IPS-NIHi7 (cell line): ENCODE measurements at regions not wholly inside any gene's neighbourhood (a gene's known extent, or its start where the extent isn't known, plus 50 kb on each side); places are given as distances from the start of the nearest gene placed in this dataset.
"Not testable (repeated sequence)": the region's sequence is repeated elsewhere in the genome, so short reads cannot be mapped to it uniquely, and the experiment has no call there.

ENCODE experiments used
- DNase-seq: peaks from one replicate; pipeline ENCODE4 v3.0.0; 2012; ENCODE audit warnings: mixed read lengths; ENCODE audit errors: extremely low spot score

DNA sequence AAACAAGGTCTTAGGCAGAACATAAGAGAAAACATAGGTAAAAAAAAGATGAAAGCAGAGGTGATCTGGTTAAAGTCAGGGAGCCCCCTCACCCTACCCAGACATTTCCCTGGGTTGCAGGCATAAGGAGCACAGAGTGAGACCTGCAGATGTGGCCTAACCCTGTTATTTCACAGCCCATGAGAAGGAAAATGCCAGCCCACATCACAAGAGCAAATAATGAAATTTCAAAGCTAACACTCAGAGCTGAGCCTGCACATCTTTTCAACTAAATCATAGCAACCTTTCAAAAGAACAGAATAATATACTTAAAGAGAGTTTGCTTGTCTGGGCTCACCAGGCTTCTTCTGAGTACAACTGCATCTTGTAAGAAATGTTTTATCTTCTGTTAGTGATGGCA is 295.4 kb downstream of the RPAP3 start:
- DNase-seq = no peak

DNA sequence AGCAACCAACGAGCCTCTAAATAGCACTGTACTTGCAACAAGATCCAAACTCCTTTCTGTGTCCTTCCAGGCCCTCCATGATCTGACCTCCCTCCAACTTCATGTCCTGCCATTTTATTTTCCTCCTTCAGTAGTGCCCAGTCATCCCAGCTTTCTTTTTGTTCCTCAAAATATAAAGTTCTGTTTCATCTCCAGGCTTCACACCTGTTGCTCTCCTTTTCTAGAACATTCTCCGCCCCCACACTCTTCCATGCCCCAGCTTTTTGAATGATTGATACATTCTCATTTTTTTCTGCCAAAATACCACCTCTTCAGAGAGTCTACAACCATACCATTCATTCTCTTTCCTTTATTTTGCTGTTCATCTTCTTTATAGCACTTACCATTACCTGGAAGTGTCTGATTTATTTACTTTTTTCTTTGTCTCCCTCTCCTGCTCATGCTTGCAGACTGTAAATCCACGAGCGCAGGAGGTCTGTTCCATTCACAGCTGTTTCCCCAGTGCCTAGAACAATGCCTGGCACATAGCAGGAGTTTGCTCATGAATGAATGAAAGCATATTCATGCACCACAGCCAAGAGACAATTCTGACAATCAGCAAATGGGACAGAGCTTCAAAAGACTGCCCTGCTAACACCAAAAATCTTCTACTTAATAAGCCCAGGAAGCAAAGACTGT is 296.4 kb downstream of the RPAP3 start:
- no peak for DNase-seq

DNA sequence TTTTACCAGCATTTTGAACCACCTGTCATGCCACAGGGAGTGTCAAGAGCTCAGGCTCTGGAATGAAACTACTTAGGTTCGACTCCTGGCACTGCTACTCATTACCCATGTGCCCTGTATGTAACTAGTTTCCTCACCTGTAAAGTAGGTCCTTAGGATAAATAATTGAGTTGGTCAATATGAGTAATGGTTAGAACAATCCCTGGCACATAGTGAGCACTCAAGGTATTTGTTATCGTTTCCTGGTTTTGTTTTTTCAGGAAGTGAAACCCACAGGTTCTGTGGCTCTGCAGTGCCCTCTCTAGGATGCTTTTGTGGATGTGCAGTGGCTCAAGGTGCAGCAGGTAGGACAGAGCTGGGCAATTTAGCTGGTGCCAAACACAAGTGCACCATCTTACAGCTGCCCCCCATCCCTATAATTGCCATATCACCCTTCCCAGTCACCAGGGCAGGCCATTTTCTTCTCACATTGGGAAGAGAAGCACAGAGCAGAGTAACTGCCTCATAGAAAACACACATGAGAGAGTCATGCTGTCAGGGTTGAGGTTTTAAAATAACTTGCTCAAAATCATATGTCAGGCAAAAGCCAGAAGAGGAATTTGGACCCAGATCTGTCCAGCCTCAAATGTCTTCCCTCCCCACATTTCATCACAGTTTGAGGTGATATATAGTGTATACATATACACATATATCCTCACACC is 297.5 kb downstream of the RPAP3 start:
- peak; percentile 60 for DNase-seq

DNA sequence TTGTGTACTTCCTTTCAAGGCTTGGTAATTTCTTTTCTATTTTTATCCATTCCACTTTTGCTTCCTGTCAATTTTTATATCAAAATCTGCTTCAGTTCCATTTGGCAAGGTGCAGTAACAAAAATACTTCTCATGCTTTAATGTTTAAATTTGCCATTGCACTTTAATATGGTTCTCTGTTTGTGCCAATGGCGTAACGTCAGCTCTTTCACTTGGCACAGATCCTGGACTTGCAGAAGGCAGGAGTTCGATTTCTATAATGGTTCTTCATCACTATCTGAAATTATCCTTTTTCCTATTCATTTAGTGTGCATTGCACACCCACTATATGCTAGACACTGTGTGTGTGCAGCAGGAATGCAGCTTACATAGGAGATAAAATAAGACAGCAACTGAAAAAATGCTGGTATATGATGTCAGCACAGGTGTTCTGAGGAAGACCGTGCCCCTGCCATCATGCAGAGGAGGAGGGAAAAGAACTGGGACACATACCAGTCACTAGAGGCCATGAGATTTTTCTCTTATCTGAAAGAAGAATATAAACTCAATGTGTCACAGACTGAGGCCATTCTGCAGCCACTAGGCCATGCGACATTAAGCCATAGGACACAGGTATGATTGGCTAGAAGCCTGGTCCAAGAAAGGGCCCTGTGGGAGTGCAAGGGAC is 298.2 kb downstream of the RPAP3 start:
- no peak for DNase-seq

DNA sequence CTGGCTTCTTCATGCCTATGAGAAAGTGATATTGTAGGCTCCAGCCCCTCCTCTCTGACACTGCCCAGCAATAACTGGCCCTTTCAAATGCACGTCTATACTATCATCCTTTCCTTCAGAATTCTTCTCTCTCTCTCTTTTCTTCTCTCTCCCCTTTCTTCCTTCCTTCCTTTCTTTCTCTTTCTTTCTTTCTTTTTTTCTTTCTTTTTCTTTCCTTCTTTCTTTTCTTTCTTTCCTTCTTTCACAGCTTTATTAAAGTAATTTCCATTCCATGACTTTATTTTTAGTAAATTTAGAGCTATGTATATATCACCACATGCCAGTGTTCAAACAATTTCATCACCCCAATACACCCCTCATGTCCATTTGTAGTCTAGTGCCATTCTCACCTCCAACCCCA is 302.1 kb downstream of the RPAP3 start:
- DNase-seq = no peak

DNA sequence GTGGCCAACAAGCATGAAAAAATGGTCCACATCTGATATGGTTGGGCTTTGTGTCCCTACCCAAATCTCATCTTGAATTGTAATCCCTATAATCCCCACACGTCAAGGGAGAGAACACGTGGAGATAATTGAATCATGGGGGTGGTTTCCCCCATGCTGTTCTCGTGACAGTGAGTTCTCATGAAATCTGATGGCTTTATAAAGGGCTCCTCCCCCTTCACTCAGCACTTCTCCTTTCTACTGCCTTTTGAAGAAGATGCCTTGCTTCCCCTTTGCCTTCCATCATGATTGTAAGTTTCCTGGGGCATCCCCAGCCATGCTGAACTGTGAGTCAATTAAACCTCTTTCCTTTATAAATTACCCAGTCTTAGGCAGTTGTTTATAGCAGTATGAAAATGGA is 304.6 kb downstream of the RPAP3 start:
- DNase-seq = not testable (repeated sequence)

DNA sequence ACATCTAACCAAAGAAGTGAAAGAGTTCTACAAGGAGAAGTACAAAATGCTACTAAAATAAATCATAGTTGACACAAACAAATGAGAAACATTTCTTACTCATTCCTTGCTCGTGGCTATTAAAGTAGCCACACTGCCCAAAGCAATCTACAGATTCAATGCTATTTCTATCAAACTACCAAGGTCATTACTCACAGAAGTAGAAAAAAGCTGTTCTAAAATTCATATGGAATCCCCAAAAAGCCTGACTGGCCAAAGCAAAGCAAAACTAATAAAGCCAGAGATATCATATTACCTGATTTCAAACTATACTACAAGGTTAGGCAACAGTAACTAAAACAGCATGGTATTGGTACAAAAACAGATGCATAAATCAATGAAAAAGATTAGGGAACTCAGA is 305.6 kb downstream of the RPAP3 start:
- DNase-seq = no peak

DNA sequence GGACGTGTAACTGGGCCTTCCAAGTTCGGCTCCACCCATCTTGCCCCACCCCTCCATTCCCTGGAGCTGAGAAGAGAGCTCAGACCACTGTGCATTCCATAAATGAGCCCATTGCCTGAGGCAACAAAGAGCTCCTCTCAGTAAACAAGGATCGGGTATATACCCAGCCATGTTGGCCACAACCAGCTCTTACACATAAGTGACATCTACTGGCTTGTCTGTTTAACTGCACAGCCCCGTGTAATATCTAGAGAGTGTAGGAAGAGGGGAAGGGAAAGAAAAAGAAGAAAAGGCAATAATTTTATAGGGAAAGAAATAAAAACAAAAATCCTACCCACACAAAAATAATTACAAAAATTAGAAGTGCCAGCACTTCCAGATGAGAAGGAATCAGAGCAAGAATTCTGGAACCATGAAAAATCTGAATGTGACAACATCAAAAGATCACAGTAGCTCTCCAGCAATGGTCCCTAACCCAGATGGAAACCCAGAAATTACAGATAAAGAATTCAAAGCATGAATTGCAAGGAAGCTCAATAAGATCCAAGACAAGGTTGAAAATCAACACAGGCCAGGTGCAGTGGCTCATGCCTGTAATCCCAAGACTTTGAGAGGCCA is 308.1 kb downstream of the RPAP3 start:
- DNase-seq = peak; percentile 37

DNA sequence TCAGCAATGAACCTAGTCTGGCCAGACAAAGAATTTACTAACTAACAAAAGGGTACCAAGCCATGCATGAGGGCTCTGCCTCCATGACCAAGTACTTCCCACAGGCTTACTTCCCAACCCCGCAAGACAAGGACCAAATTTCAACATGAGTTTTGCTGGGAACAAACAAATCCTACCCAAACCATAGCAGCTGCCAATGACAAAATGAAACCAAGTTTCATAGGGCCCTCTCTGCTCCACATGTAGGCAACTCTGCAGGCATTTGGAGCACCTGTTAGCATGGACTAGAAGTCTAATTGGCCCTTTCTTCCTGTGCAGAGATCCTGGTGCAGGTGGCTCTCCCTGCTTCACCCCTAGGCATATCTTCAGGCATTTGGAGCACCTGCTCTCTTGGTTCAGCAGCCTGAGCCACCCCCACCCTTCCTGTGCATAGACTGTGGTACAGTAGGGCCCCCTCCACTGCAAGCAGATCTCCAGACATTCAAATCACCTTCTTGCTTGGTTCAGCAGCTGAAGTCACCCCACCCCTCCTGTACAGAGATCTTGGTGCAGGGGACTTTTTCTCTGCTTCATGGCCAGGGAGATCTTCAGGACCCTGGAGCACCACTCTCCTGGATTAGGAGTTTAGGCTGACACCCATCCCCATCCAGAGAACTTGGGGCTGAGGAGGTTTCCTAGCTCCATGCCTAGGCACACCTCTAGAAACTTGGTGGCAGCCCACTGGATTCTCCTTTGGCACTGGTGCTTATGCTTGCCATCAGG is 308.7 kb downstream of the RPAP3 start:
- DNase-seq = no peak

DNA sequence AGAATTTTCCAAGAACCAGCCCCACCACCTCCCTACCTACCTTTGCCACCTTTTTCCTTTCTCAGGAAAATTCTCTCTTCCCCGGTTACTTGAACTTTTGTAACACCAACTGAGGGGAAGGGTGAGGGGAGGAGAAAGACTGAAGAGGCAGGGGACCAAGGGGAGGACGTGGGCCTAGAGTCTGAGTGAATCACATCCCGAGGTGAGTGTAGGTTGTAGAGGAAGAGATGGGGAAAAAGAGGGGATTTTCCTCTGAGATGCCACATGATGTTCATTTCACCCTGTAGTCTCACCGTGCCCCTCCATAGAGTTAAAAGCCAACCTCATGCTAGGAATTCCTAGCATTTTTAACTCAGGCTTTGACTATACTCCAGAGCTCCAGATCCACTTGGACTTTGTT is 311.8 kb downstream of the RPAP3 start:
- no peak for DNase-seq

DNA sequence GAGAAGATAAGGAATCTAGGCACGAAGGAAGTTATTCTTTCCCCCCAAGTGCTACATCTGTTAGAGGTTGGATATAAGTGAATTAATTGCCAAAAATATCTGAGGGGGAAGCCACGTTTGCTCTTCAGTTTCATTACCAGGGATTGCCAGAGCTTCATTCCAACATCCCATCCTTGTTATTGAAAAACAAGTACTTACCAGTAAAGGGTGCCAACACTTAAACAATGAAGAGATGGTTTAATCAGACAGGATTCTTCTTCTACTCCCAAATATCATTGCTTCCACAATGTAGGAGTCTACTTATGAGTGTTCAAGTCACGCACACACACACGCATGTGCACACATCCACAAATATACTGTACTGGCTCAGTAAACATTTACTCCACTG is 312.4 kb downstream of the RPAP3 start:
- no peak for DNase-seq

DNA sequence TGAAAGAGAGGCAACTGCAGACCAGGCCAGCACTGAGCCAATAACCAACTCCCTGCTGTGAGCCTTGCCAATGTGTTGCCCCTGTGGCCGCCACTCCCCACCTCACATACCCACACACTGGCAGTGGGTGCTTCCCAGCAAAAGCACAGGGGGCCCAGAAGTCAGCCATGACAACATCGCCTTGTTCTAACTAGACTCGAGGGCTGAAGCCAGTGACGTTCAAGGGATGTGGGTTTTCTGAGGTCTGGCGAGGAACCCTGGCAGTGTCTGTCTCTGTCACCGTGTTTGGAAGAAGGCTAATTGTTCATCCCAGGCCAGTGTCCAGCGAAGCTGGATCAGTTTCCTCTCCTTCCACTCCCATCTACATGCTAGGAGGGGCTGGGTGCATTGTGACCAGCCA is 311.8 kb upstream of the AMIGO2 start:
- no peak for DNase-seq

DNA sequence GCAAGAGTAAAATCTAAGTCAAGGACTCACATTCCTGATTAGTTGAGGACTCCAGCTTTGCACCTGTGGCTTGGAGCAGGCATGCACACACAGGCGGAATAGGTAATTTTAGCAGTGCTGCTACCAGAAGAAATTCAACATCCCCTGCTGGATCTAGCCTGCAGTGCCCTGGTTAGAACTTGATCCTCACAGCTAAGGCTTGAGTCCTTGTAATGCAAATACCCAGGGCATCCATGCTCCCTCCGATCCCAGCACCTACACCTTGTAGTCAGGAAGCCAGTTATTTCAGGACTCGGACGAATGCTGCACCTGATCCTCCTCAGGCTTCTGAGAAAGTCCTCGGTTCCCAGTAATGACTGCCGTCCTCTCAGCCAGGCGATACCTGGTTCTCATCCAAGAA is 309.0 kb upstream of the AMIGO2 start:
- peak; percentile 35 for DNase-seq

DNA sequence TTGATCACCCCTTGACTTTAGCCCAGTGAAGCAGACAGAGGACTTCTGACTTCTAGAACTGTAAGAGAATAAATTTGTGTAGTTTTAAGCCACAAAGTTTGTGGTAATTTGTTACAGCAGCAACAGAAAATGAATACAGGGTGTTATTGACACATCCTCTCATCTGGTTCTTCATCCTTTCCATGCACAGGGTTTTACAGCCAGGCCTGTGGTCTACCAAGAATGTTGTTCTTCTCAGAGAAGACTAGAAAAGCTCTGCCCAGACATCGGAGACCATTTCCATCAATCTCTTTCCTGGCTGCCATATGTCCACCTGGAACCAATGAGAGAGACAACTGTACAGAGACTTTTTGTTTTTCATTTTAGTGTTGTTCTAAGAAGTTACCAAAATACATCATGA is 308.2 kb upstream of the AMIGO2 start:
- no peak for DNase-seq

DNA sequence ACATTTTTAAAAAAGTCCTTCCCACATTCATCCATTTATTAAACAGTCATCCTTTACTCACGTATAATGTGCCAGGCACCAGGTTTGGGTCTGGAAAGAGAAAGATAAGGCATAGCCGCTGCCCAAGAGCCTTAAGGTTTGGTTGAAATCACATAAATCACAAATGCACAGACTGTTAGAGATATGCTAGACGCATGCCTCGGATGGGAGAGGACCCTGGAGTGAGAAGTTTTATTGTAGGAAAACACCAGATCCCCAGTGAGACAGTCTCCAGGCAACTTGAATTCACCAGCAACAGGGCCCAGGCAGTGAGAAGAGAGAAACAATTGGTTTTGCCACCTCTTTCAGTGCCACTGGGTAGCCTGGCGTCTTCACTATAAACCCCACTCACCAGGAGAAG is 305.9 kb upstream of the AMIGO2 start:
- DNase-seq = no peak

DNA sequence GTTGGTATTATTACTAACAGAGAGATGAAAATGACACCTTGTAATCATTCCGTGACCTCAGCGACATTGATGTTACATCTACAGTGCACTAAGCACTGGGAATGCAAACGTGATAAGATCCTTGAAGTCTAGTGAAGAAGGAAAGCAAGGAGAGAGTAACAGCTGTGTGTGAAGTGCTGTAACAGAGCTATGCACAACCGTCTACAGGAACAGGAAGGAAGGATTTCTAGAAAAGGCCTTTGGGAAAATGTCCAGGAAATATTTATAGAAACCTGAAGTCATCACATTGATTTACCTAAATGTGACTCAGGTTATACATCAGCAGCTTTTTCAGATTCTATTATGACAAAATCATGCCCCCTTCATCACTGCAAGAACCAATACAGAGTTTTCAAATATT is 304.2 kb upstream of the AMIGO2 start:
- DNase-seq = no peak

DNA sequence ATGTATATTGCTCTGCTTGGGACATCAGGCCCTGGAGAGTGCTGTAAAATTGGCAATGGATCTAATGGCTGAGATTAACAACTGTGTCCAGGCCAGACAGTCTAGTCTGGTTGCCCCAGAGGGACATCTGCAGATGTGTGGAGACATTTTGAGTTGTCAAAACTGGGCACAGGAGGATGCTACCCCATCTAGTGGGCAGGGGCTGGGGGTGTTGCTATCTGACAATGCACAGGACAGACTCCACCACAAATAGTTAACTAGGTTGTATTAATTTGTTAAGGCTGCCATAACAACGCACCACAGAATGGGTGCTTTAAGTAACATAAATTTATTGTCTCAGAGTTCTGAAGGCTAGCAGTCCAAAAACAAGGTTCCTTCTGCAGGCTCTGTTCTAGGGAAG is 302.5 kb upstream of the AMIGO2 start:
- no peak for DNase-seq

DNA sequence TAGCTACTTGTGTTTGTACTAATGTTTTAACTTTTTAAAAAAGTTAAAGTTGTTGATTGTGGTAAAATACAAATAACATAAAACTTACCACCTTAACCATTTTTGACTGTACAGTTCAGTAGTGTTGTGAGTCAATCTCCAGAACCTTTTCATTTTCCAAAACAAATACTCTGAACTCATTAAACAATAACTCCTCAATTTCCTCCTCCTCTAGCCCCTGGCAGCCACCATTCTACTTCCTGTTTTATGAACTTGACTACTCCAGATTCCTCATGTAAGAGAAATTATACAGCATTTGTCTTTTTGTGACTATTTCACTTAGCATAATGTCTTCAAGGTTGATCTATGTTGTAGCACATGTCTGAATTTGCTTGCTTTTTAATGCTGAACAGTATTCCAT is 299.1 kb upstream of the AMIGO2 start:
- no peak for DNase-seq

DNA sequence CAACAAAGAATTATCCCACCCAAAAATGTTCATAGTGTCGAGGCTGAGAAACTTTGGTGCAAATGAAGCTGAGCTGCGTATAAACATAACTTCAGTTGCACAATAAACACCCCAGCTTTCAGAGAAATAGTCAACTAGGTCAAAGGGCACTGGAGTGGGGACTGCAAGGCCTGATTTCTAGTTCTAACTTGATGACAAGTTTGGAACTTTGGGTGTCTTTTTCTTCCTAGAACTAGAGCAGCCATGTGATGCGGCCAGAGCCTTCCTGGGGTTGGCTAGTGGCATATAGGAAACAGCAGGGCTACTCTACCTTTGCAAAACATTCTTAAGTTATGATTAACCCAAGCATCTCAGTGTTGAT is 298.4 kb upstream of the AMIGO2 start:
- no peak for DNase-seq

DNA sequence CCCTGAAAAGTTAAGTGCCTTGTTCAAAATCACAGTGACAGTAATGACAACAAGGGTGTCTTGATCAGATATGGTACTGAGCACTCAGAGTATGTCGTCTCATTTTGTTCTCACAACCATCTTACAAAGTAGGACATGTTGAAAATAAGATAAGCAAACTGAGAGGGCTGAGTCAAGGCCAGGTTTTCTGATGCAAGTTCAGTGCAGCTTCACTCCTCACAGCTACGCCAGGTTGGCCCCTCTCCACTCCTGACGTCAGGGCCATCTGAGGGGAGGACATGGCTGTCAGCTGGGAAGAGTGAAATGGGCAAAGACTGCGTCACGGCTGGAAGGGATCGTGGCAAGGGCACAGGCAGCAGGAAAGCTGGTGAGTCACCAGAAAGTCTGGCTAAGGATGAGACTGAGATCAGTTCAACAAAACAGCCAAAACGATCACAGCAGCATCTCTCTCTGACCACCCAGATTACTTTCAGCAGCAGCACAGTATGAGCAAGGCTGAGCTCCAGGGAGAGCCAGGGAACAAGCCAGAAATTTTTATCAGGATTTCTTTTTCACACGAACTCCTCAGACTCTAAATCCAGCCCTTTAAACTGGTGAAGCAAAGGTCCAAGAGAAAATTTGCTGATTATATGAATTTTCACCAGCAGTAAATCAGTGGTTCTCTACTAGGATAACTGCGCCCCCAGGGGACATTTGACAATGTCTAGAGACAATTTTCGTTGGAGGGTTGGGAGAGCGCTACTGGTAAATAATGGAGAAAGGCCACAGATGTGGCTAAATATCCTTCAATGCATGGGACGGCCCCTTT is 297.9 kb upstream of the AMIGO2 start:
- DNase-seq = no peak

DNA sequence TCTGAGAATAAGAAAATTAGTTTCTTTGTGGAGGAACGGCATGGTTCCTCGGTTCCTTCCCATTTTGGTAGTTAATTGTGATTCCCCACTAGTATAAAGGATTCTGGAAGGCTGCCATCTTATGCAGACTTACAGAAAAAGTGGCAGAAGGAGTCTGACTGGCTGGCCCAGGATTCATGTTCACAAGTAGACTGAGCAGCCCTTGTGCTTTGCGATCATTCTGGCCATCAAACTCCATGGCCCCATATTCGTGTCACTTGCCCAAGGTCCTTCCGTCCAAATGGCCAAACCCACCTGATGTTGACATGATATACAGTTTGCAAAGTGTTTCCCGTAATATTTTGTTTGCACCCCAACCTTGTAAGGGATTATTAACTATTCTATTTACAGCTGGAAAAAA is 297.2 kb upstream of the AMIGO2 start:
- no peak for DNase-seq
